ENCODE measurements at regions not wholly inside any gene's neighbourhood (a gene's known extent, or its start where the extent isn't known, plus 50 kb on each side); places are given as distances from the start of the nearest gene placed in this dataset.

GRCh38 chr21:27156666-27157065 is 189.8 kb upstream of the ADAMTS5 start:
- H3K4me1 Mint-ChIP-seq, result no peaks in the 10 kb centered on the region
- H3K4me3 Mint-ChIP-seq, result no peak overlapping the region
- no peaks in the 10 kb centered on the region for H3K27me3 ChIP-seq
- H3K27ac Mint-ChIP-seq, result no peak overlapping the region
- no peaks in the 10 kb centered on the region for H4K20me1 ChIP-seq (ENCODE audit: low read depth)
- H3K4me2 ChIP-seq, result no peak overlapping the region
- H3K79me2 ChIP-seq (ENCODE audit: low read depth), result no peaks in the 10 kb centered on the region
- H3K36me3 Mint-ChIP-seq, result no peaks in the 10 kb centered on the region
- H3K9me3 Mint-ChIP-seq, result no peaks in the 10 kb centered on the region
- H3K36me3 ChIP-seq, result no peaks in the 10 kb centered on the region
- no peaks in the 10 kb centered on the region for H3K27me3 Mint-ChIP-seq (ENCODE audit: insufficient read depth, low read depth)
- H3K4me3 ChIP-seq, result no peak overlapping the region
- no peaks in the 10 kb centered on the region for H3F3A ChIP-seq (ENCODE audit: low read depth)
- H3K9me3 ChIP-seq (ENCODE audit: low read depth), result no peaks in the 10 kb centered on the region
- no peaks in the 10 kb centered on the region for H3K4me1 ChIP-seq
- no peak for DNase-seq (ENCODE audit: low spot score)
- H2AFZ ChIP-seq (replicated peaks), result no peak overlapping the region
- no peak for TF ChIP-seq CTCF (IDR thresholded peaks at IDR 0.05)
- no peak for TF ChIP-seq EZH2 (IDR thresholded peaks at IDR 0.05)
- no peak for TF ChIP-seq EZH2phosphoT487 (IDR thresholded peaks at IDR 0.05)
- no peak overlapping the region for H3K9ac ChIP-seq
- no peak overlapping the region for H3K27ac ChIP-seq

DNA sequence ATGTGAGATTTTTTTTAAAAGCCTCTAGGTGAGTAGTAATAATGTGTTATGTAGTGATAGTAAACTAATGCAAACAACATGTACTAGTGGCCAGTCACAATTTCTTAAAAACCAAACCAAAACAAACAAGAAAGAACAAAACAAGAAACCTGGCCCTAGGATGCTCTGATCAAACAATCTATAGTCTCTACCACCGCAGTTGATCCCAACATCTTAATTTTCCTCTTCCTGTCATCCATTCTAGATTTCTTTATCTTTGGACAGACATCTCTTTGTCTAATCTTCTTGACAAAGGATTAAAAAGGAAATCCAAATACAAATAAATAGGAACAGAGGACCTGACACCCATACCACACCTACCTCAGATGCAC is 188.2 kb upstream of the ADAMTS5 start:
- Histone ChIP-seq H3K27ac (no peak overlapping the region), H3K4me2 (no peak overlapping the region), H3K27me3 (no peaks in the 10 kb centered on the region), H3K79me2 (ENCODE audit: low read depth) (no peaks in the 10 kb centered on the region), H3K9me3 (ENCODE audit: low read depth) (no peaks in the 10 kb centered on the region), H3K9ac (no peak overlapping the region), H3F3A (ENCODE audit: low read depth) (no peaks in the 10 kb centered on the region), H3K4me1 (no peaks in the 10 kb centered on the region), H3K36me3 (no peaks in the 10 kb centered on the region), H3K4me3 (no peak overlapping the region), H2AFZ (replicated peaks) (no peak overlapping the region), H4K20me1 (ENCODE audit: low read depth) (no peaks in the 10 kb centered on the region)
- no peaks in the 10 kb centered on the region for H3K4me1 Mint-ChIP-seq
- H3K27ac Mint-ChIP-seq, result no peak overlapping the region
- H3K9me3 Mint-ChIP-seq, result no peaks in the 10 kb centered on the region
- DNase-seq (ENCODE audit: low spot score), result no peak
- H3K4me3 Mint-ChIP-seq, result no peak overlapping the region
- TF ChIP-seq EZH2 (IDR thresholded peaks at IDR 0.05), result no peak
- no peak for TF ChIP-seq EZH2phosphoT487 (IDR thresholded peaks at IDR 0.05)
- TF ChIP-seq CTCF (IDR thresholded peaks at IDR 0.05), result no peak
- H3K36me3 Mint-ChIP-seq, result no peaks in the 10 kb centered on the region
- no peaks in the 10 kb centered on the region for H3K27me3 Mint-ChIP-seq (ENCODE audit: insufficient read depth, low read depth)

DNA sequence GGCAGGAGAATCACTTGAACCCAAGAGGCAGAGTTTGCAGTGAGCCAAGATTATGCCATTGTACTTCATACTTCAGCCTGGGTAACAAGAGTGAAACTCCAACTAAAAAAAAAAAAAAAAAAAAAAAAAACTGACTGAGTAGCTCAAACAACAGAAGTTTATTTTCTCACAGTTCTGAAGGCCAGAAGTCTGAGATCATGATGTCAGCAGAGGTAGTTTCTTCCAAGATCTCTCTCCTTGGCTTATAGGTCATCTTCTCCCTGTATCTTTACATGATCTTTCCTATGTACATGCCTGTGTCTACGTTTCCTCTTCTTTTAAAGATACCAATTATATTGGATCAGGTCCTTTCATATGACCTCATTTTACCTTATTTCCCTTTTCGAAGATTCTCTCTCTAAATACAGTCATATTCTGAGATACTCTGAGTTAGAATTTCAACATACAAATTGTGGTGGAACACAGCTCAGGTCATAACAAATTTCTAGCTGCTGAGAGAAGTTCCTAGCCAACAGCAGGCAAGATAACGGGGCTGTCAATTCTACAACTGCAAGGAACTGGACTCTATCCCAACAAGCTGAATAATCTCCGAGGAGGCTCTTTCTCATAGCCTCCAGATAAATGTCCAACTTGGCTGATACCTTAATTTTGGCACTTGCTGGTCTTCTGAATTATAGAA is 187.7 kb upstream of the ADAMTS5 start:
- H4K20me1 ChIP-seq (ENCODE audit: low read depth), result no peaks in the 10 kb centered on the region
- Mint-ChIP-seq H3K4me1 (no peaks in the 10 kb centered on the region), H3K27ac (no peak overlapping the region), H3K9me3 (no peaks in the 10 kb centered on the region), H3K27me3 (ENCODE audit: insufficient read depth, low read depth) (no peaks in the 10 kb centered on the region), H3K36me3 (no peaks in the 10 kb centered on the region), H3K4me3 (no peak overlapping the region)
- H3K27me3 ChIP-seq, result no peaks in the 10 kb centered on the region
- no peak overlapping the region for H3K27ac ChIP-seq
- no peaks in the 10 kb centered on the region for H3K79me2 ChIP-seq (ENCODE audit: low read depth)
- H3K9me3 ChIP-seq (ENCODE audit: low read depth), result no peaks in the 10 kb centered on the region
- TF ChIP-seq CTCF (IDR thresholded peaks at IDR 0.05) (no peak), EZH2phosphoT487 (IDR thresholded peaks at IDR 0.05) (no peak), EZH2 (IDR thresholded peaks at IDR 0.05) (no peak)
- H3K4me2 ChIP-seq, result no peak overlapping the region
- H3K9ac ChIP-seq, result no peak overlapping the region
- no peak for DNase-seq (ENCODE audit: low spot score)
- H3F3A ChIP-seq (ENCODE audit: low read depth), result no peaks in the 10 kb centered on the region
- H3K4me3 ChIP-seq, result no peak overlapping the region
- H3K36me3 ChIP-seq, result no peaks in the 10 kb centered on the region
- H3K4me1 ChIP-seq, result no peaks in the 10 kb centered on the region
- H2AFZ ChIP-seq (replicated peaks), result no peak overlapping the region
